ENCODE measurements at regions not wholly inside any gene's neighbourhood (a gene's known extent, or its start where the extent isn't known, plus 50 kb on each side); places are given as distances from the start of the nearest gene placed in this dataset.

GRCh38 chr2:16747689-16748088 is 82.1 kb upstream of the CYRIA start:
- in situ Hi-C loops (cut with MboI; ENCODE audit: low sequenced_read_pairs, unreplicated experiment), result no loop called here
- no peak for TF ChIP-seq CTCF (IDR thresholded peaks at IDR 0.05; ENCODE audit: borderline replicate concordance, control extremely low read depth, extremely low read depth, insufficient read depth, missing control alignments)
- no peak for DNase-seq (ENCODE audit: low spot score)

DNA sequence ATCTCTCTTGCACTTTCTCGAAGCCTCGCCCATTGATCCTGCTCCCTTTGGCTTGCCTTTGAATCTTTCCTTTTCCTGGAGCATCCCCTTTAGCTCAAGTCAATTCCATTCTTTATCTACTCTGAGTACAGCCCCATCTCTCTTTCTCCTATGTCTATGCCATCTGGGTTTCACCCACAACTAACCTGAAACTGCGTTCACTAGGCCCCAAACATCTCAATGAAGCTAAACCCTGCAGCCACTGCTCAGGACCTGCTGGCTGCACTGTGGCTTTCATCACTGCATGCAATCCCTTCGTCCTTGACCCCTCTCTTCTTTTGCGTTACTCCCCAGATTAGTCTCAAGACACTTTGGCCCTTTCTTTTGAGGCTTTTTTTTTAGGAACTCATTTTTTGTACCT is 81.6 kb upstream of the CYRIA start:
- no peak for TF ChIP-seq CTCF (IDR thresholded peaks at IDR 0.05; ENCODE audit: borderline replicate concordance, control extremely low read depth, extremely low read depth, insufficient read depth, missing control alignments)
- no peak for DNase-seq (ENCODE audit: low spot score)
- in situ Hi-C loops (cut with MboI; ENCODE audit: low sequenced_read_pairs, unreplicated experiment), result no loop called here

DNA sequence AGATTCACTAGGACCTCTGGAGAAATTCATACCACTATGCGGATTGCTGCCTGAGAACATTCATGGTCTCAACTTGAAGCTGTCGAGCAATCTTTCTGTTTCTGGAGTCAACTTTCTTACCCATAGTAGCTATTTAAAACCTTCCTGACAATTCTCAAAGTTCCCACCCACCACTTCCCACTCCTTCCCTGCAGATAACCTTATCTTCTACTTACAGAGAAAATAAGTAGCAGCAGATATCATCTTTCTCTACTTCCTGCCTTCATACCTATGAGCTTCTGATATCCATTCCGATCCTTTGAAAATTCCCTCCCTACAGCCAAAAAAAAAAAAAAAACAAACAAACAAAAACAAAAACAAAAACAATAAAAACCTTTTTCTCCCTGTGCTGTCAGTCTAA is 81.2 kb upstream of the CYRIA start:
- TF ChIP-seq CTCF (IDR thresholded peaks at IDR 0.05; ENCODE audit: borderline replicate concordance, control extremely low read depth, extremely low read depth, insufficient read depth, missing control alignments), result no peak
- in situ Hi-C loops (cut with MboI; ENCODE audit: low sequenced_read_pairs, unreplicated experiment), result no loop called here
- no peak for DNase-seq (ENCODE audit: low spot score)

GRCh38 chr2:16746329-16746728 is 80.7 kb upstream of the CYRIA start:
- in situ Hi-C loops (cut with MboI; ENCODE audit: low sequenced_read_pairs, unreplicated experiment), result no loop called here
- no peak for TF ChIP-seq CTCF (IDR thresholded peaks at IDR 0.05; ENCODE audit: borderline replicate concordance, control extremely low read depth, extremely low read depth, insufficient read depth, missing control alignments)

GRCh38 chr2:16745466-16745865 is 79.8 kb upstream of the CYRIA start:
- DNase-seq (ENCODE audit: low spot score), result no peak
- TF ChIP-seq CTCF (IDR thresholded peaks at IDR 0.05; ENCODE audit: borderline replicate concordance, control extremely low read depth, extremely low read depth, insufficient read depth, missing control alignments), result no peak
- in situ Hi-C loops (cut with MboI; ENCODE audit: low sequenced_read_pairs, unreplicated experiment), result no loop called here

More at GRCh38 chr2:16746329-16746728, 80.7 kb upstream of the CYRIA start:
- DNase-seq (ENCODE audit: low spot score), result no peak

DNA sequence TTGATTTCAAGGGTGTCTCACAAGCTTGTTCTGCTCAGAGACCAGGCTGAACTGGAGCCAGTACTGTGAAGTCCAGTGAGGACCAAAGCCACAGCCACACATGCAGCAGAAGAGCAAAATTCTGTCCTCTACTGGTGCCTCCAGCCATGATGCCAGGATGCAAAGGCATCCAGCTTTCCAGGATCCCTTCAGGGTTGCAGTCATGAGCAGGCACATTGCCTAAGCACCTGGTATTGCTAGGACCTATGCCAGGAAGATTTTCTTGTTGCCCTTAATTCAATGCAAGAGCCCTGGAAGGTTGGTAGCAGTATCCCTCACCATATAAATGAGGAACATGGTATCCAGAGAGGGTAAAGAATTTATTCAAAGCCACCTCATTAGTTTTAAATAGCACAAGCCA is 78.9 kb upstream of the CYRIA start:
- in situ Hi-C loops (cut with MboI; ENCODE audit: low sequenced_read_pairs, unreplicated experiment), result no loop called here
- no peak for TF ChIP-seq CTCF (IDR thresholded peaks at IDR 0.05; ENCODE audit: borderline replicate concordance, control extremely low read depth, extremely low read depth, insufficient read depth, missing control alignments)
- no peak for DNase-seq (ENCODE audit: low spot score)

DNA sequence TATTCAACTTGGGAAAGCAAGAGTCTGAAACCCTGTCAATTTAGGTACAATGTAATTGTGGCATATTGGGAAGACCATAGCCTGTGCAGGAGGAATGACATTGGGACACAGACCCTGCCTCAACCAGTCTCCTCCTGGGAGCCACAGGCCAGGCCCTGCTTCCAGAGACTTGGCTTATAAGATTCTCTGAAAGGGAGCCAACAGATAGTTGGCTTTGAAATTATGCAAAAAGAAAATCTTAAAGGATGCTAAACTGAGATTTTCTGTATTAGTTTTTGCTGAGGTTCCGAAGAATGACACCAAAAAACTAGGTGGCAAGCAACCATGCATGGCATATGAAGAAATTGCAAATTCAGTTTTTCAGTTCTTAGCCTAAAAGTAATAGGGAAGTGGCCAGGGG is 76.4 kb upstream of the CYRIA start:
- in situ Hi-C loops (cut with MboI; ENCODE audit: low sequenced_read_pairs, unreplicated experiment), result no loop called here
- TF ChIP-seq CTCF (IDR thresholded peaks at IDR 0.05; ENCODE audit: borderline replicate concordance, control extremely low read depth, extremely low read depth, insufficient read depth, missing control alignments), result no peak

More for the DNA sequence above, 76.4 kb upstream of the CYRIA start:
- no peak for DNase-seq (ENCODE audit: low spot score)

All from GM13976 (cell line).